ENCODE measurements at regions not wholly inside any gene's neighbourhood (a gene's known extent, or its start where the extent isn't known, plus 50 kb on each side); places are given as distances from the start of the nearest gene placed in this dataset.

DNA sequence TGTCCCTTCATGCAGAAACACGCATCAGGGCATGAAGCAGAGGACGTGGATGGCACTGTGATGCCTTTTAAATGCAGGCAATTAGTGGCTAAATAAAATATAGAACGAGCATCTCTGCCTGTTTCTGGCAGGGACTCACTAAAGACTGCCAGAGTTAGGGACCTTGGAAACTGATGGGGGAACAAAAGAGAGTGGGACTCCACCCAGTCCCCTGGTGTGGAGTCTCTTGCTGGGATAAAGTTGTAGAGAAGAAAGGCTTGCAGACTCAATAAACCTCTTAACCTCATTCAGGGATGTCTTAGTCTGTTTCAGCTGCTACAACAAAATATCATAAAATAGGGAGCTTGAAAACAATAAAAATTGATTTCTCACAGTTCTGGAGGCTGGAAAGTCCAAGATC, 87.6 kb upstream of the ARAP3 start:
- TF ChIP-seq POLR2A (IDR thresholded peaks at IDR 0.05): no peak
- TF ChIP-seq, protein P1, sequence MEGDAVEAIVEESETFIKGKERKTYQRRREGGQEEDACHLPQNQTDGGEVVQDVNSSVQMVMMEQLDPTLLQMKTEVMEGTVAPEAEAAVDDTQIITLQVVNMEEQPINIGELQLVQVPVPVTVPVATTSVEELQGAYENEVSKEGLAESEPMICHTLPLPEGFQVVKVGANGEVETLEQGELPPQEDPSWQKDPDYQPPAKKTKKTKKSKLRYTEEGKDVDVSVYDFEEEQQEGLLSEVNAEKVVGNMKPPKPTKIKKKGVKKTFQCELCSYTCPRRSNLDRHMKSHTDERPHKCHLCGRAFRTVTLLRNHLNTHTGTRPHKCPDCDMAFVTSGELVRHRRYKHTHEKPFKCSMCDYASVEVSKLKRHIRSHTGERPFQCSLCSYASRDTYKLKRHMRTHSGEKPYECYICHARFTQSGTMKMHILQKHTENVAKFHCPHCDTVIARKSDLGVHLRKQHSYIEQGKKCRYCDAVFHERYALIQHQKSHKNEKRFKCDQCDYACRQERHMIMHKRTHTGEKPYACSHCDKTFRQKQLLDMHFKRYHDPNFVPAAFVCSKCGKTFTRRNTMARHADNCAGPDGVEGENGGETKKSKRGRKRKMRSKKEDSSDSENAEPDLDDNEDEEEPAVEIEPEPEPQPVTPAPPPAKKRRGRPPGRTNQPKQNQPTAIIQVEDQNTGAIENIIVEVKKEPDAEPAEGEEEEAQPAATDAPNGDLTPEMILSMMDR (IDR thresholded peaks at IDR 0.05): no peak

All from suprapubic skin (tissue), 3 donors.